Neural crest cell (in vitro differentiated cells): ENCODE measurements at regions not wholly inside any gene's neighbourhood (a gene's known extent, or its start where the extent isn't known, plus 50 kb on each side); places are given as distances from the start of the nearest gene placed in this dataset.
A peak's percentile ranks its signal among the peaks of the same experiment; 100 is the strongest.

ENCODE experiments used
- DNase-seq: peaks from one replicate; pipeline ENCODE4 v3.0.0; 2021; ENCODE audit warnings: low read depth, mixed read lengths, low spot score
- H3K27ac Mint-ChIP-seq: one replicate; pipeline ENCODE4 v1.8.0; 2021; ENCODE audit warnings: mild to moderate bottlenecking, mixed read lengths; ENCODE audit not compliant: unreplicated experiment
- H3K27me3 Mint-ChIP-seq: 2 replicates; pipeline ENCODE4 v1.8.0; 2021; ENCODE audit warnings: low read depth, mild to moderate bottlenecking, mixed read lengths
- H3K36me3 Mint-ChIP-seq: 2 replicates; pipeline ENCODE4 v1.8.0; 2021; ENCODE audit warnings: low read depth, mild to moderate bottlenecking, mixed read lengths
- H3K4me1 Mint-ChIP-seq: 2 replicates; pipeline ENCODE4 v1.8.0; 2021; ENCODE audit warnings: mixed read lengths
- H3K4me3 Mint-ChIP-seq: one replicate; pipeline ENCODE4 v1.8.0; 2021; ENCODE audit warnings: mild to moderate bottlenecking, mixed read lengths
- H3K9me3 Mint-ChIP-seq: 2 replicates; pipeline ENCODE4 v1.8.0; 2021; ENCODE audit warnings: mixed read lengths
- CTCF ChIP-seq: fragments of 200-600 bp; sonication (generic); conservative IDR thresholded peaks from 2 replicates; pipeline ENCODE4 v1.5.0; 2021; ENCODE audit warnings: antibody characterized with exemption, mild to moderate bottlenecking

GRCh38 chr4:23161787-23162186 is 469.1 kb downstream of the GBA3 start:
- H3K27ac Mint-ChIP-seq = peak overlapping the region; percentile 16
- no peaks in the 10 kb centered on the region for H3K27me3 Mint-ChIP-seq
- TF ChIP-seq CTCF = no peak
- peak overlapping the region; percentile 54 for H3K4me3 Mint-ChIP-seq
- H3K36me3 Mint-ChIP-seq = no peaks in the 10 kb centered on the region
- no peaks in the 10 kb centered on the region for H3K9me3 Mint-ChIP-seq
- DNase-seq = no peak
- peaks cover 65% of the 10 kb centered on the region for H3K4me1 Mint-ChIP-seq

- Mint-ChIP-seq H3K9me3 (peaks cover 4% of the 10 kb centered on the region), H3K4me1 (peaks cover 4% of the 10 kb centered on the region), H3K27me3 (no peaks in the 10 kb centered on the region), H3K27ac (no peak overlapping the region), H3K4me3 (no peak overlapping the region), H3K36me3 (peaks cover 4% of the 10 kb centered on the region)
- no peak for TF ChIP-seq CTCF
- DNase-seq = no peak
Observed at GRCh38 chr4:23153076-23153475, 460.3 kb downstream of the GBA3 start.

GRCh38 chr4:23149815-23150214 is 457.1 kb downstream of the GBA3 start:
- Mint-ChIP-seq H3K36me3 (peaks cover under 1% of the 10 kb centered on the region), H3K27me3 (no peaks in the 10 kb centered on the region), H3K27ac (no peak overlapping the region), H3K9me3 (peaks cover 4% of the 10 kb centered on the region), H3K4me3 (no peak overlapping the region), H3K4me1 (peaks cover under 1% of the 10 kb centered on the region)
- no peak for DNase-seq
- no peak for TF ChIP-seq CTCF

GRCh38 chr4:23144707-23145106 is 452.0 kb downstream of the GBA3 start:
- no peaks in the 10 kb centered on the region for H3K27me3 Mint-ChIP-seq
- no peak for DNase-seq
- H3K4me1 Mint-ChIP-seq = no peaks in the 10 kb centered on the region
- TF ChIP-seq CTCF = no peak
- no peak overlapping the region for H3K4me3 Mint-ChIP-seq
- no peaks in the 10 kb centered on the region for H3K36me3 Mint-ChIP-seq
- H3K27ac Mint-ChIP-seq = no peak overlapping the region
- no peaks in the 10 kb centered on the region for H3K9me3 Mint-ChIP-seq

- peak; percentile 39 for DNase-seq
- no peaks in the 10 kb centered on the region for H3K36me3 Mint-ChIP-seq
- H3K27me3 Mint-ChIP-seq = no peaks in the 10 kb centered on the region
- no peak overlapping the region for H3K4me3 Mint-ChIP-seq
- TF ChIP-seq CTCF = peak; percentile 87
- H3K4me1 Mint-ChIP-seq = peaks cover 19% of the 10 kb centered on the region
- H3K27ac Mint-ChIP-seq = no peak overlapping the region
- no peaks in the 10 kb centered on the region for H3K9me3 Mint-ChIP-seq
Observed at GRCh38 chr4:23135792-23136645, 443.3 kb downstream of the GBA3 start.
